T1000 (cell line): ENCODE measurements at regions not wholly inside any gene's neighbourhood (a gene's known extent, or its start where the extent isn't known, plus 50 kb on each side); places are given as distances from the start of the nearest gene placed in this dataset.
"Not testable (repeated sequence)": the region's sequence is repeated elsewhere in the genome, so short reads cannot be mapped to it uniquely, and the experiment has no call there.

Experiments
- DNase-seq: peaks from one replicate; lab custom pipeline; 2025; ENCODE audit warnings: mixed read lengths; lab: John Stamatoyannopoulos, UW

DNA sequence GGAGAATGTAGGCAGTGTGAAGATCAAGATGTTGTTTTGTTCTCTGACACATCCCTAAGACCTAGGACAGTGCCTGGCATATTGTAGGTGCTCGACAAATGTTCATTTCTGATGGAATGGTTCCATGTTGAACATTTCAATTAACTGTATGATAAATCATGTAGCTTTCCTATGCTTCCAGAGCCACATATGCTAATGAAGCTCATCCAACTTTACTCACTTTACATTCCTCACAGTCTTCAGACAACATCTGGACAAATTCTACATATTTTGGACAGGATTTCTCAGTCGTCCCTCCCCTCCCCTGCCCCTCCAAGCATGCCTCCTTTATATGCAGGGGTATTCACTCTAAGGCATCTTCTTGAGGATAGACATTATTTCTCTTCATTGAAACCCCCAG, 177.9 kb downstream of the BLID start:
- DNase-seq = no peak

DNA sequence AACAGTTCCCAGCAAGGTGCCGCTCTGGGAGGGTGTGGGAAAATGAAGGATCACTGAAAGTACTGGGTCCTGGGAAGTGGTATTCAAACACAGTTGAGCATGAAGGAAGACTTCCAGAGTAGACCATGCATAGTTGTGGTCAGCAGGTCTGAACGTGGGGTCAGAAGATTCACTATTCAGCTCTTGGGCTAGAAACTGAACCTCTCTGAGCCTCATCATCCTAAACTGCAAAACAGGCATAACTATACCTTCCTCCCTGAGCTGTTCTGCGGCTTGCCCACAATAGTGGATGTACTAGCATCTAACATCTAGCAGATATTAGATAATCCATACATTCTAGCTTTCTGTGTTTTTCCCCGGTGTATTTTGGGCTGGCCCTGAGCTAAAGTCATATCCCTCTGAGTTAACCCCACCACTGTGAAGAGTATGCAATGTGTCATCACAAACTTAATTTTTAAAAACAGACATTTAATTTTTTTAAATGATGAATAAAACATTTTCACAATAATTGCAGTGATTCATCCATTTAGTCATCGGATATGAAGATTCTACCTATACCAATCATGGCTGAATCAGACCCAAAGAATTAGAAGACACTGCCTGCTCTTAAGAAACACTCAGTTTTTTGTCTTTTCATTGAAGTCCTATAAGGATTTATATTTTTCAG, 179.1 kb downstream of the BLID start:
- no peak for DNase-seq

DNA sequence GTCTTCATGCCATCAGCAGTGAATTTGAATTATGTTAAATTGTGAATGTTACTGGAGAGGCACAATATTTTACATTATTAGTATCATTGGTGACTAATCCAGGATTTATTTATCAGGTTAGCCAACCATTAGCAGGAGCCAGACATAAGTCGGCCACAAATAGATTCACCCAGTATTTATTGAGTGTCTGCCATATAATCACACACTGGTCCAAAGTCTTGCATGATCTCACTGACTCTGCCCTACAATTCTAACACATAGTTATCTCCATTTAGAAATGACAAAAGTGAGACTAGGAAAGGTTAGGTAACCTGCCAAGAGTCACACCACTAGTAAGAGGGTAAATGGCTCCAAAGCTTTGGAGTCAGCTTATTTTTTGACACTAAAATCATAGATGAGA, 179.6 kb downstream of the BLID start:
- no peak for DNase-seq

DNA sequence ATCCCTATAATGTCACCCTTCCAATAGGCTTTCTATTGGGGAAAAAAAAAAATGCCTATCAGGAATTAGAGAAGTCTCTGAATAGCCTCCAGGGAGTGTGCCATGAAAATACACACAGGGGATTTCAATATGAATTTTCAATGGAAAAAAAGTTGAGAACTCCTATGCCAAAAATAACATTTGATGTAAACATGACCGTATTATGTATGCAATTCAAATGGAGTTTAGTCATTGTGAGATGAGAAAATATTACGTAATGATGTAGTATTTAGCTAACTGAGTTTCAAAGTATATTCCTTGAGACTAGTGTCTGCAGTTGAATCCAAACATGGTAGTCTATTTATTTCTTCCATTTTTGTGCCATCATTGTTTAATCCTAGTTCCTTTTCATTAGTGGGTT, 182.3 kb downstream of the BLID start:
- DNase-seq = no peak

DNA sequence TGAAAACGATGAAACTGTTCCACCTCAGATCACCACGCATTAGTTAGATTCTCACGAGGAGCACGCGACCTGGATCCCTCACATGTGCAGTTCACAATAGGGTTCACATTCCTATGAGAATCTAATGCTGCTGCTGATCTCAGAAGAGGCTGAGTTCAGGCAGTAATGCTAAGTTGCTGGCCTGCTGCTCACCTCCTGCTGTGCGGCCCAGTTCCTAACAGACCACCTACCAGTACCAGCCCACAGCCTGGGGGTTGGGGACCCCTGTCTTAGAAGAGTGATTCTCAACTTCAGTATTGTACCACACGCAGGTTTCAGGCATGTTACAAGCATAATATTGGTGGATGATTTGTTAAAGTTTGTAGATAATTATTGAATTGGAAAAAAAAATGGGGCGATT, 182.7 kb downstream of the BLID start:
- DNase-seq = no peak

DNA sequence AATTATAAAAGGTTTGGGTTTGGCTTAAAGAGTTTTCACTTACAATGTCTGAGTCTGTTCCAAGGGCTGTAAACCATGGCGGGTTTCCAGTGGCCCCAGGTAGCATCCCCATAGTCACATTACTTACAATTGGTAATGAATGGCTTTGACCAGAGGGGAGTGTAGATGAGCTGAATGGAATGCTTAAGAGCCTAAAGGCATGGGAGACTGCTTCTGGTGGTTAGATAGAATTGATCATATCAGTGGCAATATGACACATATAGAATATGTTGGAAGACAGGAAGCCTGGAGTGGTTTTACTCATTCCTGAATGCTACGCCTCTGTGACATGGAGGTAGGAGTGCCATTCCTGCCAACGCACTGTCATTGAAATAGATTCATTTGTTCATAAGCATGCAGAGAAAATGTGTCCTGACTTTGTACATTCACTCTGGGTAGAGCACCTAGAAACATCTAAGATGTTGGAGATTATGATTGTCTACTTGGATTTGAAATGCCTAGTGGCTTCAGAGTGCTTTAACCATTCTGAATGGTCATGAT, 183.3 kb downstream of the BLID start:
- DNase-seq = no peak

DNA sequence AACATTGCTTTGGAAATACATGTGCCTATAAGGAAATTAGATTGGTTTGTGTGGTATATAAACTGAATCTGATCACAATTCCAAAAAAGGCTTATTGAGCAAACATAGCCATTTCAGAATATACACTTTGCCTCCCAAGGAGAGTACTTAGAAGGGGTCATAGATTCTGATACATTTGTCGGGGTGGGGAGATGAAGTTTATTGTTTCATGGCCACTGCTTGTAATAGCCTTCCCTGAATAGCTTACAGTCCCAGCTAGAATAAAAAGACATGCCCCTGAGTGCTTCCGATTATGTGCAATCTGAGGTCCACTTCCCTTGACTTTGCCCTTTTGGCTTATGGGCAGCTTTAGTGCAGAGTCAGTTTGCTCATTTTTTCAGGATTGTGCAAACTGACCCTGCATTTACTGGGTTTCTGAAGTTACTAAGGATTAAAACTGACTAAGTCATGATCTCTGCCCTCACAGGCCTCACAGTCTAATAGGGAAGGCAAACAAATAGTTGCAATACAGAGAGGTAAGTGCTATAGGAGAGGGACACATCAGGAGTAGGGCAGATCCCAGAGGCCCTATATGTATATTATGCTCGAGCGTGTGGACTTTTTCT, 184.2 kb downstream of the BLID start:
- DNase-seq = no peak

DNA sequence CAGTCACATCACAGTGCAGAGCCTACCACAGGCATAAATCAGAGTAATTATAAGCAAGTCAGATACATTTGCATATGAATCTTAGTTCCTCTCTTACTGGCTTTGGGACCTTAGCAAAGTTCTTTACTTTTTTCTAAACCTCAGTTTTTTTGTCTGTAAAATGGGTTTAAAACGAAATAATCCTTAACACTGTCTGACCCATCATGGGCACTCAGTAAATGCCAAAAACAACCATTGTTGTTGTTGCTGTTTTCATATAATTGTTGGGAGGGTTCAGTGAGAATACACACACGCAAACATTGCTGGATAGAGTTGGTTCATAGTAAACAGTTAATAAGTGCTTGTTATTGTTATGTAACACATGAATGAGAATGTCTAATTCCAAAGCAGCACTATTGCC, 184.9 kb downstream of the BLID start:
- no peak for DNase-seq

DNA sequence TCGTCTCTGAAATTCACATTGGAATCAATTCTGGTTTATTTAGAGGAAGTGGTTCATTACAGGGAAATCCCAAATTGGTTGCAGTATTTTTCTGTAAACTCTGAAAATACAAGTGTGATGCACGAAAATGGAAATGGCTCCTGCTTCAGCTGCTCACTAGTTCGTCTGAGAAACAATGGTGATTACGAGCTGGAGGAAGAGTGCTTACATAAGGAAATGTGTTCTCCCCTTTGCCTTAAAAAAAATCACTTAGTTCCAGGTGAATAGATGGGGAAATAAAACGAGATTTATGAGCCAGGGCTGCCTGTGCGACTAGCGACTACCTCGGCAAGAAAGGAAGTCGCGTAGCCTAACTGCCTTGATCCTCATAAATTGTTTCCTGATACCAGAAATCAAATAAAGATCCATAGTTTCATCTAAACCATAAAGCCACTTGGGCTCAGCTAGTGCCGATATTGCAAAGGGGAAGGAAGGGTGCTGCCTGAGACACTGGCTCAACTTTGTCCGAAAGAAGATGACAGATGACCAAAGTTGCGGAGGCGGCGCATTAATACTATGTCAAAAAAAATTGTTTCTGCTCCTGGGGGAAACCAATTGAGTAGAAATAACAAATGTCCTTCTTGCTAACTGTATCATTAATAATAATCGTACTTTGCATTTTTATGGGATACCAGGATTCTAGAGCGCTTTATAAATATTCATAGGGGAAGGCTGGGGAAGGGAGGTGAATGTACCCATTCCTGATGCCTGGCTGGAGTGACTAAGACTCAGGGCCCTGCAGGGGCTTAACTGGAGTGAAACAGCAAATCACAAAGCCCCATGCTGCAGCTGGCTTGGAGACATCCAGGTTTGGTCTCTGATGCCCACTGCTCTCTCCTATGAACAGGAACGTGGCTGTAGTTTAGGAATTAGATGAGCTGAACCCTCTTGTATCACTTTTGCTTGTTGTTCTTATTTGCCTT, 185.7 kb downstream of the BLID start:
- DNase-seq = no peak

DNA sequence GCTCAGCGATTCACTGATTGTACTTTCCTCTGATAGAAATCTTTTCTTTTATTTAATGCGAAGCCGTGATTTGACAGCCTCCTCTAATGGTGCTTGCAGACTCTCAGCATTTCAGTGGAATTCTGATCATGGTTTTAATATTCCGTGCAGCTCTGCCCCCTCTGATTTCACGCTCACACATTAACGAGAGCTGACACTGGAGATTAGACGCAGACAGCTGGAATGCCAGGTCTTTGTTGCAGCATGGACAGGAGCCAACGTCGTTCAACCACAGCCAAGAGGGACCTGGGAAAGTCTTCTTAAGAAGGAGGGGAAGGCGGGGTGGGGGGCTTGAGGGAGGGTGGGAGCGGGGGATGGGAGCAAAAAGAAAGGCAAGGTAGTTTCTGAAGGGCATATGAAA, 186.4 kb downstream of the BLID start:
- DNase-seq = no peak

DNA sequence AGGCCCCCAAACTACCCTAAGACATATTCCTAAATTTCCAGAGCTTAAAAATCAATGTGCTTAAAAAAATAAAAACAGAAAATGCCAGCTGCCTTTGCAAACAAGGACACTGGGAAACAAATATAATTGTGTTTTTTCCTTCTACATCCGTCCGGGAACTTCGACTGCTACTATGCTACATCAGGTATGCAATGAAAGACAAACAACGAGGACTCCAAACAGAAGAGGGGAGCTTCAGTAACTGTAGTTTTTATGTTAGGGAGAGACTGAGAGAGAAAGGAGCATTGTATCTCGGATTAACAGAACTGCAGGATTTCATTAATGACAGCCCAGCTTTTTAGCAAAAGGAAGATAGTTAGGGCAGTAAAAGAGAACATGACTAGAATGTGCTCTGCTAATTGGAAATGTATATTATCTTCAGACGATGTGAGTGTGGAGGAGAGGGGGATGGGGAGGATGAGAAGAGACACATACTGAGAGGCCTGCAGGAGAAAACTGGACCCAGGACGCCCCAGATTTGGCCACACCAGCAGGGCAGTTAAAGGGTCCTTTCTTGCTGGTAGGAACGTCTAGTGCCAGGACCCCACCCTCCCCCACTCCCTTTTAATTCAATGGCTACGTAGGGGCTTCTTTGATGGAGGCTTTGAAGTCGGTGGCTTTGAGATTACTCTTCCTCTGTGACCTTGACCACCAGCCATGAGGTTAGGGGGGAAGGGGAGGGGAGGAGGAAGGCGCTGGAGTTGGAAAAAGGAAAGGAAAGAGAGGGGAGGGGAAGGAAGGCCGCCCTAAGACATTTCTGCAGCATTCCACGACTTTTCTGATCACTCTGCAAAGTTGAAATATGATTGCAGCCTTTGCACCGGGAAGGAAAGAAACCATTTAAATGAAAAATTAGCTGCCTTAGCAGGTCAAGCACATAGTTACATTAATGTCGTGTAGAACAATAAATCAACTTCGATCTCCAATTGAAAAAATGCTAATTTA, 187.1 kb downstream of the BLID start:
- no peak for DNase-seq

DNA sequence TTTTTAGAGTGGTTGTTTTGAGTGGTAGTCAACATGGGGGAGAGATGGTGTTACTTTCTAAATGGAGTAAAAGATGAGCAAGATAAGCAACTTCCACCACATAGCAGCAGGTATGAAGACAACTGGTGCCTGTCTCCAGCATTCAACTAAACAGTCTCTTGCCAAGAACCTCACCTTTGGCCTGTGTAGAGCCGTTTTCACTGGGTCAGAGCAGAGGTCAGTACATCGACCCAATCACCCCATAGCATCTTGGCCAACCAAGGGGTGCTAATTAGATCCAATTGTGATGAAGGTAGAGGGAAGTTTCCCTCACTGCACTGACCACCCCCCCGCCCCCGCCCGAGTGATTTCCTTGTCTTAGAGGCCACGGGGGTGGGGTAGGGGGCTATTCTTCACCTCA, 188.2 kb downstream of the BLID start:
- no peak for DNase-seq

DNA sequence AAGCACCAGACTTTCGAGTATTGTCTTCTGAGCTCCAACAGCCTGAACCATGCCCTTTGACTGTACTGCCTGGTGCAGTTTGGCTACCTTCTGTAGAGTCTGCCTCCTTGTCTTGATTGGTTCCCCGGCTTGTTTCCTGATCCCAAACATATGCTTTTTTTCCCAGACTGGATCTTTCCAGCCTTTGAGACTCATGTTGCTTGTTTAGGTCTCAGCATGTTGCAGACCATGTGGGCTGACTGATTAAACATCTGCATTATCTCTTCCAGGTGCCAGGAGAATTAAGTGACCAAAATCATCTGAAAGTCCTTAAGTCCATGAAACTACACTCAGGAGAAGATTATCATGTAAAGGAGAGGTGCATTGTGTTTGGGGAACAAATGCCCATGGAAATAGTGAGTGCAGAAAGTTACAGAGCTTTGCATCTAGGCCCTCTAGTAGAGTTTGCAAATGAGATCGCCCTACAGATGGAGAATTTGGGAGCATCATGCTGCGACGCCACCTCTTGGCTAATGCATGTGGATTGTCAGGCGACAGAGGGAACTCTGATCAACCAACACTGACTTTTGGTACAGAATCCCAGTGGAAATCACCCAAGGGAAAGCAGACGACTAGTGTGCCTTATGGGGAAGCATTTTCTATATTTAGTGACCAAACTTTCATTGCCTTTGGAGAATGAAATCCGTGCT, 188.8 kb downstream of the BLID start:
- DNase-seq = no peak

DNA sequence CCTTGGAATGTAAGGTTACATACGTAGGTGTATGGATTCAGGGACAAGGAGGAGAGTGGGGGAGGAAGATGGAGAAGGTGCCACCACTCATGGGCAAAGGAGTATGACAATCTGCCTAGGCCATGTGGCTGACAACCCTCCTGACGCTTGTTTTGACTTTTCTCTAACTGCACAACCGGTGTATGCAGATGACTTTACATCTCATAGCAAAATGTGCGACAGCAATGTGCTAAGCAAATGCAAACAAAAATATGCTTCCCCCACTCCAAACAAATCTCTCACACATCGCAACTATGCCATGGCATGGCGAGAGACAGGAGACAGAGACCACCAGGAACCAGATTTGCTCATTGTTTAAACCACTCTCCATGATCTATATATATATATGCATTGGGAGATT, 191.8 kb downstream of the BLID start:
- no peak for DNase-seq

DNA sequence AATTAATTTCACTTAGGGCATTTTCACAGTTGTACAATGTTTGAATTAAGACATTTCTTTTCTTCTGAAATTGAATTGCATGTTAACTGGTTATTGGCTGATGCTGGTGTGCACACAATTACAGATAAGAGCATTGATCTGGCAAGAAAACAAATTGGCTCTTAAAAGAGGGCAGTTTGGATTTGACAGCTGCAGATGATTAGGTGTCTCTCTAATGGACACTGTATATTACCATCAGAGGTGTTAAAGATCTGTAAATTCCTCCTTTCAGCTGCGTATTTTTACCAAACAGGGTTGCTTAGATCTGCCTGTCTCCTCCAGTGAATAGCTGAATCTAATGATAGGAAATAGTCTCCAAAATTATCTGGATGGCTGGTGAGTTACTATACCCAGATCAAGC, 198.5 kb downstream of the BLID start:
- DNase-seq = no peak

DNA sequence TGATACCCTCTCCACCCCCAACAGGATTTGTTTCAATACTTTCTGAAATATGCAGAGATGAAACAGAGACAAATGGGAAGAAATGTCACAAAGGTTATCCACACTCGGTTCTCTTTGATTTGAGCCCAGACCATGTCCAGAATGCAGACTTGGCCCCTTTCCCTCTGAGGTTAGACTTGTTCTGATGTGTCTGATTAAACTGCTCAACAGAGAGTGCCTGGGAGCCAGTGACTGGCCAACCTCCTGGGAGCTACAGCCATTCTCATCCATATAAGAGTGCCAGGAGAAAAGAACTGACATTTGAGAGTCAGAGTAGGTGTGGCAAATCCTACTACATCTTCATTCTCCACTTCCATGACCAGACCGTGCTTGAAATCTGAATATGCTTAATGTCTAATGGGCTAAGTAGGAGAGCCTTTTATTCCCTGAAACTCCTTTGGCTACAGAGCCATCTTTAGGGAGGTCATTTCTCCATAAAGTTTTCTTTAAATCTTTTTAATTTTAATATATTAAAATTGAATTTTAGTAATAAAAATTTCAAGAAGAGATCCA, 201.4 kb downstream of the BLID start:
- no peak for DNase-seq

DNA sequence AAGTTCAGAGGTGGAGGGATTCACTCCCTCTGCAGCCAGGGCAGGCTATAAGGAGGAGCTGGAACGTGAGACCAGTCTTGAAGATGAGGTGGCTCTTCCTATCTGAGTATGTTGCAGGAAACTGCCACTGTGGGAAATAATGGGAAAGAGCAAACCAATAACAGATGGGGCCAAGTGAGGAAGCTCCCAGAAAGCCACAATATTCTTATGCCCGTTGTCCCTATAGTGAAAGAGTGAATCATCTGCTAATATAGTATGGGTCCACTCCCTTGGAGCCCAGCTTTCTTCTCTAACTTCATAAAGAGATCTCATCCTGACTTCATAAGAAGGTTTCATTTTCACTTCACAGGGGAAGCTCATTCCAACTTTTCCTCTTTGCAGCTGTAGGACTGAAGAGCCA, 206.4 kb downstream of the BLID start:
- DNase-seq = no peak

DNA sequence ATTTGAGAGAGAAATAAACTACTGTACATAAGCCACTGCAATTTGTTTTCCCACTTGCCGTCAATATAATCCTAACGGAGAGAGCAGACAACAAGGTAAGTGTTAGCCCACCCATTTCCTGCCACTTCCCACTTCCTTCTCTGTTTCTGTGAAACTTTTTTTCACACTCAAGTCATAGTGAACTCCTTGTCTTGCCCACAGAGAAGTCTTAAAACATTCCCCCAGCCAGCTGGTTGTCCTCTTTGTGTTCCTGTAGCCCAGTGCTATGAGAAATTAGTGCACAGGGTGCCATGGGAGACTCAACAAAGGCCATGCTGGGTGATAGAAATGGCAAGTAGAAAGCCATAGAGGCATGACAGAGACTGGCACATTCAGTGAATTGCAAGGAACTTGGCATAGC, 208.6 kb downstream of the BLID start:
- no peak for DNase-seq

DNA sequence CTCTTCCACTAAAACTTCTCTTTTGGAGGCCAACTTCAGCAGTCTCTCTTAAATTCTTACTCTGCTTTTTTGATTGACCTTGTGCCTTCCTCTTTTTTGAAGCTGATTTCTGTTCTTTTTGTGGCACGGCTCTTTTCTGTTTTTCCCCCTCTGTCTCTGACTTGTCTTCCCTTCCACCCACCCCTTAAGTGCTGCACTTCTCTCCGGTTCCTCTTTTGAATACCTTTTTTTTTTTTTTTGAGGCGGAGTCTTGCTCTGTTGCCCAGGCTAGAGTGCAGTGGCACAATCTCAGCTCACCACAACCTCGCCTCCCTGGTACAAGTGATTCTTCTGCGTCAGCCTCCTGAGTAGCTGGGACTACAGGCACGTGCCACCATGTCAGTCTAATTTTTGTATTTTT, 211.9 kb downstream of the BLID start:
- no peak for DNase-seq

DNA sequence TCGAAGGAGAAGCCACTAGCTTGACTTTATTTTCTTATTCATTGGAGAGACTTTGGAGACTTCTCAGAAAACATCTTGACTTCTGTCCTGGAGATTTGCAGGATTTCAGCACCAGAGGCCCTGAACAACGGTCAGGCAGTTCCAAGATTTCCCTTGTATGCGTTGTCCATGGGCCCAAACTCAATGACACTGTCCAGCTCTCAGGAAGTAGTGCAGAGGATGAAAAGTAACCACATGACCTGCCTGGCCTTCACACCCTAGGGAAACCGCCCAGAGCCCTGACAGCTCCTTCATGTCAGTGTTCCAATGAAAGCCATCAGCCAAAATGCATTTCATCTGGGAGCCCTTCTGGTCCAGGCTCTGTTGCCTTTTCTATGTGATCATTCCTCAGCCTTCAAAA, 214.1 kb downstream of the BLID start:
- DNase-seq = no peak

DNA sequence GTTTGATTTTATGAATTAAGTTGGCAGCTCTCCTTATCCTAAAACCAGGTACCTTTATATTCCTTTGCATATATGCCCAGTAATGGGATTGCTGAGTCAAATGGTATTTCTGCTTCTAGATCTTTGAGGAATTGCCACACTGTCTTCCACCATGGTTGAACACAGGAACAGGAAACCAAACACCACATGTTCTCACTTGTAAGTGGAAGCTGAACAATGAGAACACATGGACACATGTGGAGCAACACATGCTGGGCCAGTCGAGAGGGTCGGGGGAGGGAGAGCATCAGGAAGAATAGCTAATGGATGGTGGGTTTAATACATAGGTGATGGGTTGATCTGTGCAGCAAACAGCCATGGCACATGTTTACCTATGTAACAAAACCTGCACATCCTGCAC, 214.6 kb downstream of the BLID start:
- not testable (repeated sequence) for DNase-seq
